ENCODE measurements at regions not wholly inside any gene's neighbourhood (a gene's known extent, or its start where the extent isn't known, plus 50 kb on each side); places are given as distances from the start of the nearest gene placed in this dataset.

- peaks cover 0 to 3% (median under 1%) of the 10 kb centered on the region in 4 donors for H3K9me3 ChIP-seq (ENCODE audit: control insufficient read depth in 4 of 4, low read length in 3 of 4)
- H3K9ac ChIP-seq (ENCODE audit: low read depth in 1 of 2, low read length in 2 of 2) = no peak overlapping the region
- WGBS = 88% methylated on average over 6 of the region's 6 CpGs
- no peak overlapping the region for H3K4me3 ChIP-seq (ENCODE audit: low read depth in 1 of 3, low read length in 3 of 3)
- H3K27me3 ChIP-seq (ENCODE audit: control insufficient read depth in 4 of 4, insufficient read depth in 4 of 4, low read length in 3 of 4) = peaks cover 0 to 4% (median 0%) of the 10 kb centered on the region in 4 donors
- H3K27ac ChIP-seq (ENCODE audit: low read depth in 1 of 2, low read length in 2 of 2) = no peak overlapping the region
- DNase-seq (ENCODE audit: low spot score) = no peak
- TF ChIP-seq TAF1 (conservative IDR thresholded peaks at IDR 0.05) (no peak), ATF3 (IDR thresholded peaks at IDR 0.05) (no peak), RXRA (IDR thresholded peaks at IDR 0.05) (no peak), RAD21 (IDR thresholded peaks at IDR 0.05) (no peak), GABPA (IDR thresholded peaks at IDR 0.05 in 1 of 2, conservative IDR thresholded peaks at IDR 0.05 in 1 of 2) (no peak), HNF4A (conservative IDR thresholded peaks at IDR 0.05) (no peak), FOXA1 (IDR thresholded peaks at IDR 0.05) (no peak), HNF4G (IDR thresholded peaks at IDR 0.05) (no peak), YY1 (IDR thresholded peaks at IDR 0.05) (no peak)
- no peaks in the 10 kb centered on the region for H3K36me3 ChIP-seq (ENCODE audit: control insufficient read depth in 4 of 4, insufficient read depth in 3 of 4, low read depth in 1 of 4, low read length in 3 of 4)
- H3K4me1 ChIP-seq (ENCODE audit: control insufficient read depth in 4 of 4, insufficient read depth in 4 of 4, low read length in 3 of 4) = no peaks in the 10 kb centered on the region
Measured at GRCh38 chr14:101643651-101644050, 82.4 kb downstream of the DIO3 start.

- no peaks in the 10 kb centered on the region for H3K4me1 ChIP-seq (ENCODE audit: control insufficient read depth in 4 of 4, insufficient read depth in 4 of 4, low read length in 3 of 4)
- DNase-seq (ENCODE audit: low spot score) = no peak
- no peaks in the 10 kb centered on the region for H3K9me3 ChIP-seq (ENCODE audit: control insufficient read depth in 4 of 4, low read length in 3 of 4)
- peaks cover 0 to 11% (median 0%) of the 10 kb centered on the region in 4 donors for H3K27me3 ChIP-seq (ENCODE audit: control insufficient read depth in 4 of 4, insufficient read depth in 4 of 4, low read length in 3 of 4)
- H3K4me3 ChIP-seq (ENCODE audit: low read depth in 1 of 3, low read length in 3 of 3) = no peak overlapping the region
- TF ChIP-seq EGR1 (IDR thresholded peaks at IDR 0.05; ENCODE audit: low read depth in 2 of 2) (no peak), HNF4A (conservative IDR thresholded peaks at IDR 0.05) (no peak), FOXA1 (IDR thresholded peaks at IDR 0.05) (no peak), SP1 (IDR thresholded peaks at IDR 0.05) (no peak), ATF3 (IDR thresholded peaks at IDR 0.05) (no peak), ZBTB33 (IDR thresholded peaks at IDR 0.05) (no peak), NR2F2 (IDR thresholded peaks at IDR 0.05) (no peak), YY1 (IDR thresholded peaks at IDR 0.05) (no peak), RXRA (IDR thresholded peaks at IDR 0.05) (no peak), RAD21 (IDR thresholded peaks at IDR 0.05) (no peak), FOXA2 (IDR thresholded peaks at IDR 0.05) (no peak), JUND (IDR thresholded peaks at IDR 0.05) (no peak), TAF1 (conservative IDR thresholded peaks at IDR 0.05) (no peak)
- no peak overlapping the region for H3K9ac ChIP-seq (ENCODE audit: low read depth in 1 of 2, low read length in 2 of 2)
- H3K36me3 ChIP-seq (ENCODE audit: control insufficient read depth in 4 of 4, insufficient read depth in 3 of 4, low read depth in 1 of 4, low read length in 3 of 4) = no peaks in the 10 kb centered on the region
- WGBS = 90% methylated on average over 2 of the region's 2 CpGs
- no peak overlapping the region for H3K27ac ChIP-seq (ENCODE audit: low read depth in 1 of 2, low read length in 2 of 2)
Measured at GRCh38 chr14:101654051-101654450, 92.8 kb downstream of the DIO3 start.

GRCh38 chr14:101657372-101657771 is 96.1 kb downstream of the DIO3 start:
- Histone ChIP-seq H3K27me3 (ENCODE audit: control insufficient read depth in 4 of 4, insufficient read depth in 4 of 4, low read length in 3 of 4) (peaks cover 0 to 8% (median 0%) of the 10 kb centered on the region in 4 donors), H3K9me3 (ENCODE audit: control insufficient read depth in 4 of 4, low read length in 3 of 4) (no peaks in the 10 kb centered on the region), H3K4me3 (ENCODE audit: low read depth in 1 of 3, low read length in 3 of 3) (no peak overlapping the region), H3K36me3 (ENCODE audit: control insufficient read depth in 4 of 4, insufficient read depth in 3 of 4, low read depth in 1 of 4, low read length in 3 of 4) (no peaks in the 10 kb centered on the region), H3K4me1 (ENCODE audit: control insufficient read depth in 4 of 4, insufficient read depth in 4 of 4, low read length in 3 of 4) (no peaks in the 10 kb centered on the region), H3K27ac (ENCODE audit: low read depth in 1 of 2, low read length in 2 of 2) (no peak overlapping the region), H3K9ac (ENCODE audit: low read depth in 1 of 2, low read length in 2 of 2) (no peak overlapping the region)
- no peak for DNase-seq (ENCODE audit: low spot score)
- TF ChIP-seq HNF4A (conservative IDR thresholded peaks at IDR 0.05) (no peak), FOXA1 (IDR thresholded peaks at IDR 0.05) (no peak), CTCF (IDR thresholded peaks at IDR 0.05; ENCODE audit: low read depth, low read length, missing input control) (no peak), JUND (IDR thresholded peaks at IDR 0.05) (no peak), RAD21 (IDR thresholded peaks at IDR 0.05) (no peak), RXRA (IDR thresholded peaks at IDR 0.05) (no peak), ATF3 (IDR thresholded peaks at IDR 0.05) (no peak), GABPA (IDR thresholded peaks at IDR 0.05 in 1 of 2, conservative IDR thresholded peaks at IDR 0.05 in 1 of 2) (no peak), TAF1 (conservative IDR thresholded peaks at IDR 0.05) (no peak), NR2F2 (IDR thresholded peaks at IDR 0.05) (no peak), REST (IDR thresholded peaks at IDR 0.05) (no peak)
